IPS-NIHi7 (cell line): ENCODE measurements at regions not wholly inside any gene's neighbourhood (a gene's known extent, or its start where the extent isn't known, plus 50 kb on each side); places are given as distances from the start of the nearest gene placed in this dataset.
A peak's percentile ranks its signal among the peaks of the same experiment; 100 is the strongest.
"Not testable (repeated sequence)": the region's sequence is repeated elsewhere in the genome, so short reads cannot be mapped to it uniquely, and the experiment has no call there.

Experiments used
- DNase-seq: peaks from one replicate; pipeline ENCODE4 v3.0.0; 2012; ENCODE audit warnings: mixed read lengths; ENCODE audit errors: extremely low spot score

DNA sequence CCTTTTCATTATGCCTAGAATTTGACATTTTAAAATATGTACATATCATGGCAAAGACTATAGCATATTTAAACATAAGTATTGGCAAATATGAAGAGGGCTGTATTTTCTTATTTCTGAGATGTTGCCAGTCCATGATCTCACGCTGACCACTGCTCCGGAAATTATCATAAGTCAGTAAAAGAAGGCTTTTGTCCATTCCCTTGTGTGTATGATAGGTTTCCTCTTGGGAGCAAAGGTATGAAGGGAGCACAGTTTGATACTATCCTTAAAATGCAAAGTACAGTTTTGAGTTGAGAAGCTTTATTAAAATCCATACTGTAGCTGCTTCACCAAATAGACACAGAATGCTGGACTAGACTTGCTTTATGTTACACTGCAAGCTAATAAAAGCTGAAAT, 52.6 kb upstream of the AGA start:
- no peak for DNase-seq

DNA sequence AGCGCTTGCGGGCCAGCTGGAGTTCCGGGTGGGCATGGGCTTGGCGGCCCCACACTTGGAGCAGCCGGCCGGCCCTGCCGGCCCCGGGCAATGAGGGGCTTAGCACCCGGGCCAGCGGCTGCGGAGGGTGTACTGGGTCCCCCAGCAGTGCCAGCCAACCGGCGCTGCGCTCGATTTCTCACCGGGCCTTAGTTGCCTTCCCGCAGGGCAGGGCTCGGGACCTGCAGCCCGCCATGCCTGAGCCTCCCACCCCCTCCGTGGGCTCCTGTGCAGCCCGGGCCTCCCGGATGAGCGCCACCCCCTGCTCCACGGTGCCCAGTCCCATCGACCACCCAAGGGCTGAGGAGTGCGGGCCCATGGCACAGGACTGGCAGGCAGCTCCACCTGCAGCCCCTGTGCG, 53.4 kb upstream of the AGA start:
- not testable (repeated sequence) for DNase-seq

DNA sequence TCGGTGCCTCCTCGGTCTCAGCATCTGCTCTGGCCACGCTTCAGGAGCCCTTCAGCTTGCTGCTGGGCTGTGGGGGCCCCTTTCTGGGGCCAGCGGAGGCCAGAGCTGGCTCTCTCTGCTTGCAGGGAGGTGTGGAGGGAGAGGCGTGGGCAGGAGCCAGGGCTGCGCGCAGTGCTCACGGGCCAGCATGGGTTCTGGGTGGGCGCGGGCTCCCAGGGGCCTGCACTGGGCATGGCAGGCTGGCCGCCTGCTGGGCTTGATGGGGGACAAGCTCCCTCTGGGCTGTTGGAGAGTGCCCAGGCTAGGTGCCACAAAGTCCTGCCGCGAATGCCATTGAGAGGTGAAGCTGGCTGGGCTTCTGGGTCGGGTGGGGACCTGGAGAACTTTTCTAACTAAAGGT, 57.3 kb upstream of the AGA start:
- no peak for DNase-seq

DNA sequence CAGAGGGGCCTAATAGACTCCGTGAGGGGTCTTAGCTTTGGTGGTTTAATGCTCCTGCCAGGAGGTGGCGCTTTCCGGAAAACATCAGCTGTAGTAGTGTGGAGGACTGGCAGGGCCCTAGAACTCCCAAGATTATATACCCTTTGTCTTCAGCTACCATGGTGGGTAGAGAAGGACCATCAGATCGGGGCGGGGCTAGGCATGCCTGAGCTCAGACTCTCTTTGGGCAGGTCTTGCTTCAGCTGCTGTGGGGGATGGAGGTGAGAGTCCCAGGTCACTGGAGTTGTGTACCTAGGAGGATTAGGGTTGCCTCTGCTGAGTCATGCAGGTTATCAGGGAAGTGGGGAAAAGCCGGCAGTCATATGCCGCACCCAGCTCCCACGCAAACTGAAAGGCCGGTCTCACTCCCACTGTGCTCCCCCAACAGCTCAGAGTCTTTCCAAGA, 63.0 kb upstream of the AGA start:
- peak; percentile 56 for DNase-seq

DNA sequence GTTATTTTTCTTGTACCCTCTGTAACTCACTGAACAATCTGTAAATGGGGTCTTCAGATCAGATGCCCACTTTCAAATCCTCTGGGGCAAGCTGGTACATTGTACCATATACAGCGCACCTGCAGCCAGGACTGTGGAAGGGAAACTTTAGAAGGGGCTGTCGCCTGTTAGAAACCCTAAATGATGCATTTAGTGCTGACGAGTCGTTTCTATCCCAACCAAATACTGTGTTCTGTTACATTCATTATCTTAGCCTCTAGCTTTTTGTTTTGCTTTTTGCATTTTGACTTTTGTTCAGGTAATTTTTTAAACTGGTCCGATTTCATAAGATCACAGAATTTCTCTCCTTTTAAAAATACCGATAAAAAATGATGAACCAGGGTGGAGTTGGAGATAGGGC, 66.4 kb upstream of the AGA start:
- DNase-seq: no peak

DNA sequence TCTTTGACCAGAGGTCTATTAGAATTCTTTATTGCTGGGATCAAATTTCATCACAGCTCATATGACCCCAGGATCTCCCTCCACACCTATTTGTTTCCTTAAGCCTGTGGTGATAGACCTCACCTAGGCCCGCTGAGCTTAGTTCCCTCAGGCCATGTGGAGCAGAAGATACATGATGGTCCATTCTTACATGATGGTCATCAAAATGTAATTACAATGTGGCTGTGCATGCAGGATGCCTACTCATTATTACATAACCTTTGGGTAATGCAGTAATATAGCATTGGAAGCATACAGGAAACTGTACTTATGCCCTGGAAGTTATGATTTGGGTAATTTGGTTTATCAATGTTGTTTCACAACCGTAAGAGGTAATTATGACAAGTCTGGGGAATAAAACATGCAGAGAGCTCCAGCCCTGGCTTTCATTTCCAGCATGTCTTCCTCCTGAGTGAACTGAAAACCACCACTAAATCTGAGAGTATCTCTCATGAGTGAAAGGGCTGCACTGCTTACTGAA, 67.0 kb upstream of the AGA start:
- no peak for DNase-seq

DNA sequence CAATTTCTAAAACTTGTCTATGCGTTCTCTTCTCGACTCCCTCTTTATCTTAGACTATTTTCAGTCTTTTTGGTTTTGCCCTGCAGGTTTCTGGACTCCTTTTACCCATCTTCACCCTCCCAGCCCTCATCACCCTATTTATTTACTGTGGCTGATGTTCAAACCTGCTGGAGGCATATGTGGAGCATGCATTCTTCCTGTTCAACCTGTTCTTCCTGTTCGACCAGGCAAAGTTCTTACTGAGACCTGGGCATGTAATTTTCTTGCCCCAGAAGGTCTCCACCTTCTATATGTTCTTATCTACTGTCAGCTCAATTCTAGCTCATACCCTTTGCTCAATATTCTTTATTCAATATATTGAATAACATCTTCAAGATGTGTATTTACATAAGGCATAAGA, 69.4 kb upstream of the AGA start:
- DNase-seq: no peak

DNA sequence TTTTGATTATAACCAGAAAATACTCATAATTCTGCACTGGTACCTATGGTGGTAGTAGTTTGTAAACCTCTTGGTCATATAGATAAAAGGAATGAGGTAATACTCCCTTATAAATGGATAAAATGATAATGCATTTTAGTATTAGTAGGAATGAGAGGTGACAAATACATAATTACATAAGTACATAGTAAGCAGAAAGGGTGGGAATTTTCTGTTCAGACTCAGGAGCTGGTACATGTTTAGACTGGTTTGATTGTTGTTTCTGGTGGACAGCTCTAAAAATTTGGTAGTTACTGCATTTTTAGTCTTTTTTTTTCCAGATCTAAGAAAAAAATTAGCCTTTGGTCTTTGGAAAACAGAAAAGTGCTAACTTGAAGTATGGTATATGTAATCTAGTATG, 70.4 kb upstream of the AGA start:
- no peak for DNase-seq

DNA sequence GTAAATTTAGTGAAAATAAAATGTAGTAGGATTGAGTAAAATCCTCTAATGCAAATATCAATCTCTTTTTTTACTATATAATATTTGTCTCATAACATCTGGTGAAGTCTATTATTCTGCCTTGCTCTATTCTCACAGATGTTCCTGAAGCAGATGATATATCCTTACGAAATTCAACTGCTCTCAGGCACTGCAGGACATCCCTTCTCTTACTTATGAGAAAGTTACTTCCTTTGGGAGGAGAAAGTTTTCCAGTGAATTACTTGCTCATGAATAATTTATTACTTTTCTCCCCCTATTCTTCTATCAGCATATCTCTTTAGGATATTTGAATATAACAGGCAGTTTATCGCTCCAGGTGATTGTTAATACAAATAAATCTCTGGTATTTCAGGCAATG, 75.6 kb upstream of the AGA start:
- no peak for DNase-seq

DNA sequence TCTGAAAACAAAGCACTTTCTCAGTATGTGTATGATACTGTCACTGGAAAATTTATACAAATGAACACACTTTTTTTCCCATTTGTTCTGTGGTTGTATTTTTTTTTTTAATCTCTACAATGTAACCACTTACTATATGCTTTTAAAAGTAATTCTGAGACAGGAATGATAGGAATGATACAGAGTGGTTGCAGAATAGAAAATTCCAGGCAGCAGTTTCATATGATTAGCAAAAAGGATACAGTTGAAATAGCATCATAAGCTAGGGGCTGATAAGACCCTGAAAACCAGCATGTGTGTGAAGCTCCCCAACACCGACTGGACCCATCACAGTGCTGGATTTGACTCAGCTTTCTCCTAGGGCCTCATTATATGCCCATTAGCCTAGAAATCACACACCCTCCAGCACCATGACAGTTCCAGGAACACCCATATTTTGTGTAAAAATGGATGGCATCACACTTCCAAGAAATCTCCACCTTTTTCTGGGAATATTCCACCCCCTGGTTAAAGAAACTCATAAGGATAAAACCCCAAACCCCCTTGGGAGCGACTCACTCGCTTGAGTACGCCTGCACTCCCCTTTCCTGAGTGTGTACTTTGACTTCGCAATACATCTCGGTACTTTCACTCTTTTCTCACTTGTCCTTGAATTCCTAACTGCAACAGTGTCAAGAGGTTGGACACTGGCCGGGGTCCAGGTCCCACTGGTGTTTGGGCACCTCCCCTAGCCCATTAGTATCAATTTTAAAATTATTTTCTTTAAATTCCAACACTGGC, 77.4 kb upstream of the AGA start:
- DNase-seq: no peak

DNA sequence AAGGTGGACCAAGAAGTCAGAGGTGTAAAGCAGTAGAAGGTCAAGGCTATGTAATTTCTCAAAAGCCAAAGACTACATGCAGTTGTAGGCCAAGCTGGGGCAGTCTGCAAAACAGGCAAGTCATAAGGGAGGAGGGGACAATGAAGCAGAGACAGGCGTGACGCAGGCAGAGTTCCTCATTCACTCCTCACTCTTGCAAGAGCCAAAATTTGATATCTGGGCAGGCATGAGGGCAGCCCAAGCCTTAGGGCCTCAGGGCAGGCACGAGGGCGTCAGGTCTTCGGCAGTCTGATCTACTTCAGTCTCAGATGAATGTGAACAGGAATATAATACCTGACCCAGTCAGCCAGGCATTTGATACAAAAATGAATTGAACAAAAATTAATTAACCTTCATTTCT, 86.4 kb upstream of the AGA start:
- no peak for DNase-seq

DNA sequence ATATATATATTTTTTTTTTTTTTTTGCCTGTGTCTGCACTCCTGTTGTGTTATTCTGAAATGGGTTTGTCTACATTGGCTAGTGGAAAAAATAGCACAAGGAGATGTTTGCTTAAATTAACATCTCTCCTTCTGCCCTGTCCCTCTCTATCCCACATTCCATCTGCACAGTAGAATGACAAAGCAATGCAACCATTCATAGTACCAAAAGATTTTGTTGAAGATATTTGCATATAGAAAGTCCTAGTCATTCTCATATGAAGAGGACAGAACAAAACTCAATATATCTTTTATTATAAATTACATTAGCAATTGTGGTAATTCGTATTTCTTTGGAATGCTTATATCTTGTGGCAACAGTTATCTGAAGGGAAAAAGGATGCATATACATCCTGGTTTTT, 88.3 kb upstream of the AGA start:
- DNase-seq: no peak

DNA sequence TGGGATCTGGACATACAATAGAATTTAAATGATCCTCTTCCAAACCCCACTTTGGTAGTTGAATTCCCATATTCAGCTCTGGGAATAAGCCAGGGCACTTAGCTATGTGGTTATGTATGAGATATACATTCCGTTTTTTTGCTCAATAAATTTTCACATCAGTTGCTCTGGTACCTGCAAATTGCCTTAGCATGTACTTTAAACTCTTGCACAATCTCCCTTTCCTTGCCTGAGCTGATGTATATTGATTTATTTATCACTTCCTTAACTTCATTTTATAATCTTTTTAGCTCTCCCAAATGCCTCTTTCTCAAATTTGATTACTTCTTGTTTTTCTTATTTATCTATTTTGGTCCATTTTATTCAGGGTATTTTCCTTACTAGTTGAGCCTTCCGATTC, 90.1 kb upstream of the AGA start:
- no peak for DNase-seq

DNA sequence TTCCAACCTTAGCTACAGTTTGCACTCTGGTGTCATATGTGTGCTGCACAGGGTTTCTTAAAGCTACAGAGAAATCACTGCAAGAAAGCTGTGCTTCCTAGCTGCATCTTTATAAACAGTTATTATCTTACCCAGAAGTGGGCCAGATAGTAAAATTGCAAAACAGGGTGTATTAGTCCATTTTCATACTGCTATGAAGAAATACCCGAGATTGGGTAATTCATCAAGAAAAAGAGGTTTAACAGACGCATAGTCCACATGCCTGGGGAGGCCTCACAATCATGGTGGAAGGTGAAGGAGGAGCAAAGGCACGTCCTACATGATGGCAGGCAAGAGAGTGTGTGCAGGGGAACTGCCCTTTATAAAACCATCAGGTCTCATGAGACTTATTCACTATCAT, 92.6 kb upstream of the AGA start:
- not testable (repeated sequence) for DNase-seq

DNA sequence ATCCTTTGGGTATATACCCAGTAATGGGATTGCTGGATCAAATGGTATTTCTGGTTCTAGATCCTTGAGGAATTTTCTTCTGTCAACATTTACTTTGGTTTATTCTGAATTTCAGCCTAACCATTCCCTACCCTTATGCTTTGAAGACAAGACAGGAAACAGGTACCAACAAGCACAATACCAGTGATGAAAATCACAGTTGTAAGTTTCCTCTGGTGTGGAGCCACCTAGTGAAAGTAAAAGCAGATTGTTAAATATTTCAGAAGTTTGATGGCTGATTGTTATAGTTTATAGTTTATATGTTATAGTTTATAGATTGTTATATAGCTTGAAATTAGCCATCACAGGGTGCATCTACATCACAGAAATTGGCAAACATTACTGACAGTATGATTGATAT, 104.5 kb upstream of the AGA start:
- DNase-seq: no peak

DNA sequence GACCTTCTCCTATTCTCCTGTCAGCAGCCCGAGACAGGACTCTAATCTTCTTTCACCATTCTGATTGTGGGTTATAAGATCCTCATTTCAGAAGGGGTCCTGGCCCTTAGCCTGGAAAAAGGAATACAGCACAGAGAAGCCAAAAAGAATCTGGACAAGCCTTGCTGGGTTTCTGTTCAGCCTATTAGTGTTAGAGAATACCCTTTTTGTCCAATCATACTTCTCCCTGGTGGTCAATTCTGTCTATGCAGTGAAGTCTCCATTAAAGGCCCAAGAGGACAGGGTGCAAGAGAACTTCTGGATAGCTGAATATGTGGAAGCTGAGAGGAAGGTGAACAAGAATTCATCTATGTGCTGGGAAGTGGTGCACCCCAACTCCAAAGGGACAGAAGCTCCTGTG, 105.7 kb upstream of the AGA start:
- no peak for DNase-seq

DNA sequence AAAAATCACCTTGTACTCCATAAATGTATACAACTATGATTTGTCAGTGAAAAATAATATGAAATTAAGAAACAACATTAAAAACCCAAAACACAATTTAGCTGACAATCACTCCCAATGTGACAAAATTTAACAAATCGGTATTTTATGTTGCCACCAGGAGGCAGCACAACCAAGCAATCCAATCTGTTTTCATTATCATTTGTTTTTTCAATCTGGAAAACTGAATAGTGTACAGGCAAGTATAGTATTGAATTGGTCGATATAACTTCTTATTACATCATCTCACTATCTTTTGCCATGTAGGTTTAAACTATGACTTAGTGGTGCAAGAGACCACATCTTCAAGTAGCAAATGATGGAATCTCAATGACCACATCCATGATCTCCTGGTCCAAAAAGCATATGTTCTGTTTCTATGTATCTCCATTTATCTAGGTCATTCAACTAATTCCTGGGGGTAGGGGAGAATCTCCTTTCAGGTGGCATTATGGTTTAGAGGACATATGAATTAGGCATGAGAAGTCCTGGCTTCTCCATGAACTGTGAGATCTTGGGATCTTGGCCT, 112.9 kb upstream of the AGA start:
- peak; percentile 30 for DNase-seq

DNA sequence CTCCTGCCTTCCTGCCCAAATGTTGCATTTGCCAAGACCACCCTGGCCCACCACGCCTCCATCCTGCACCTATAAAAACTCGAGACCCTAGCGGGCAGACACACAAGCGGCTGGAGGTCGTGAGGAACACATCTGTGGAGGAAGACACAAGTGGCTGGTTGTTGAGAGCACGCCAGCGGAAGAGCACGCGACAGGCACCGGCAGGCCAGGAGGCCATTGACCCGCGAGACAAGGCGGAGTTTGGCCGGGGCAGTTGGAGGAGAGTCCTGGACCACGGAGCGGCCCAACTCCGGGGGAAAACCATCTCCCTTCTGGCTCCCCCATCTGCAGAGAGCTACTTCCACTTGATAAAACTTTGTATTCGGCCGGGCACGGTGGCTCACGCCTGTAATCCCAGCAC, 115.2 kb upstream of the AGA start:
- DNase-seq: no peak

DNA sequence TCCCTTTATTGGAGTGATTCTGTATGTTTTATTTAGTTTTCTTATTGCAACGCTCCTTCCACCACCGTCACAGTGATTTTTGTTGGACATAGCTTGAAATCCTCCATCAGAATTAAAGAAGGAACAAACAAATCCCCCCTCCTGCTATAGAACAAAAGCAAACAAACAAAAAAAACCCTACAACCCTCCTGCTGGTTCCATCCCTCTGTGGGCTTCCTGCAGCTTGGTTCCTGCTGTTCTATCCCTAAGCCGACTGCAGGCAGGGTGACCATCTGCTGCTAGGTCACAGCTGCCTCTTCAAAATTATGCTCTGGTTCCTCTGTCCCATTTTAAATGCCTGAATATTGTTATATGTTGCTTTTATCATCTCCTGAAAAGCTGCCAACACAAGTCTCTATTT, 116.8 kb upstream of the AGA start:
- DNase-seq: peak; percentile 44

DNA sequence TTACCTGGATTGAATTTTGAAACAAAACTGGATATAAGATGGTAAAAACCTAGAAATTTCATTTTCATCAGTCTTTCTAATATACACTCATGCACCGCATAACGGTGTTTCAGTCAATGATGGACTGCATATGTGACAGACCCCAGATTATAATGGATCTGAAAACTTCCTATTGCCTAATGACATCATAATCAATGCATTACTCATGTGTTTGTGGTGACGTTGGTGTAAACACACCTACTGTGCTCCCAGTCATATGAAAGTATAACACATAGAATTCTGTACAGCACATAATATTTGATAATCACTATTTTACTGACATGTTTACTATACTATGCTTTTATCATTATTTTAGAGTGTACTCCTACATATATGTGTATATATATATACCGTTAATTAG, 119.9 kb upstream of the AGA start:
- DNase-seq: no peak

DNA sequence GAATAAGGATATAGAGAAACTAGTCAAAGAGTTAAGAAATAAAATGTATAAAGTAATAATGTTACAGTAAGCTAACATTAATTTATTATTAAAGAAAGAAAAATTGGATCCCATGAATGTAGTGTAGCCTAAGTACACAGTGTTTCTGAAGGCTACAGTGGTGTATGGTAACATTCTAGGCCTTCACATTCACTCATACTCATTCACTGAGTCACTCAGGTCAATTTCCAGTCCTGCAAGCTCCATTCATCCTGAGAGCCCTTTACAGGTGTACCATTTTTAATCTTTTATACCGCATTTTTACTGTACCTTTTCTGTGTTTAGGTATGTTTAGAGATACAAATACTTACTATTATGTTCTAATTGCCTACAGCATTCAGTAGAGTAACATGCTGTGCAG, 120.6 kb upstream of the AGA start:
- DNase-seq: no peak

DNA sequence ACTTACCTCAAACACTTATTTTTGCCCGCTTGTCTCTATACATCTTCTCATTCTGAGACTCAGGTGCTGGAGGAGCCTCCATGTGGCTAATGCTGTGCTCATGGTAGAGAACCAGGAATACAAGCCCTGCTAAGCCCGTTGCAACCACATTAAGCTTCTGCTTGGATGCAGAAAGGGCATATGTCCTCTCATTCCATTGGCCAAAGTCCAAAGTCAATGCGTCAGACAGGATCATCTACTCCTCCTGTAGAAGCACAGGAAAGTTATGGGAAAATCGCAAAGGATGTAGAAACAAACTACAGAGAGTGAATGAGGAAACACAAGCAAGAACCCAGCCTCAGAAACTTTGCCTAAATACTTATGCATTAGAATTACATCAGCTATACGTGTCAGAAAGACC, 124.5 kb upstream of the AGA start:
- no peak for DNase-seq

DNA sequence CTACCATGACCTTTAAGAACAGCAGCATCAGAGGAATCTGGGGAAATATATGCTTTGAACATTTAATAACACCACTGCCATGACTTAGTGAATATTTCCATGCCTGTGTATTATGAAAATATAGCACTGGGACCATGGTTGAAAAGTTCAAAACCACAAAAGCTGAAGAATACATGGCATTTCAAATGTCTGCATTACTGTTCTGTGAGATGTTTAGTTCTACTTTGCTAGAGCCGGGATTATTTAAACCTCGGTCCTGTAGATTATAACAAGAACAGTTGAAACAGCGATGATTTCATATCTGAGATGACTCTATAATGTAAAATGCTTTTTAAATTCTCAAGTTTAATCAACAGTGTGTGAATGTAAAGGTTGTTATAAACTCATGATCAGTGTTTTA, 126.7 kb upstream of the AGA start:
- DNase-seq: no peak

DNA sequence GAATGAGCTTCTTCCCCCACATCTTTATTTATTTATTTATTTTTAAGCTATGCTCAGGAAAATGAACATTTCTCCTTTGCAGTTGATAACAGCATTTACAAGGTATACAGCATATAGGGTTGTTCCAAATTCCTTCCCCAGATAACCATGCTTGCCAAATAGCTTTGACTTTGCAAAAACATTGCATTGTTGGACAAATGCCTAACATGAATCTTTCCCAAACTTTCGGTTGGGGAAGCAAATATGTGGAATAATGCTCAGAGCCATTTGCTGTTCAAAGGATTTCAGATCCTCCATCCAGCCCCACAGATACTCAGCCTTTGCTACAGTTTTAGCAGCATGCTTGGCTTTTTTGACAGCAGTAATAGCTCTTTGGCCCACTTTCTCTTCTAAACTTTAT, 127.2 kb upstream of the AGA start:
- no peak for DNase-seq
